Fibroblast of the aortic adventitia (primary cell): ENCODE measurements at regions not wholly inside any gene's neighbourhood (a gene's known extent, or its start where the extent isn't known, plus 50 kb on each side); places are given as distances from the start of the nearest gene placed in this dataset.

Source experiments
- DNase-seq: peaks from one replicate; pipeline ENCODE4 v3.0.0-alpha.2; 2010; ENCODE audit warnings: low read depth
- H3K4me3 ChIP-seq: 2 replicates; pipeline ENCODE4 v1.5.1; 2011; ENCODE audit warnings: low read depth, mild to moderate bottlenecking, control low read depth, low read length, moderate library complexity
- CTCF ChIP-seq: IDR thresholded peaks from 2 replicates; pipeline ENCODE4 v1.5.1; 2011; ENCODE audit warnings: mild to moderate bottlenecking, low read length, control low read depth, inconsistent platforms; ENCODE audit not compliant: insufficient read depth

GRCh38 chr11:32039149-32039548 is 51.7 kb upstream of the RCN1 start:
- TF ChIP-seq CTCF = no peak
- no peak for DNase-seq
- no peak overlapping the region for H3K4me3 ChIP-seq

GRCh38 chr11:32034680-32035079 is 56.2 kb upstream of the RCN1 start:
- TF ChIP-seq CTCF = no peak
- peak; percentile 47 for DNase-seq
- H3K4me3 ChIP-seq = no peak overlapping the region

GRCh38 chr11:32034149-32034548 is 56.7 kb upstream of the RCN1 start:
- H3K4me3 ChIP-seq = no peak overlapping the region
- no peak for TF ChIP-seq CTCF
- DNase-seq = peak; percentile 91

GRCh38 chr11:32033491-32033890 is 57.4 kb upstream of the RCN1 start:
- peak; percentile 20 for DNase-seq
- no peak for TF ChIP-seq CTCF
- no peak overlapping the region for H3K4me3 ChIP-seq

GRCh38 chr11:32033067-32033466 is 57.8 kb upstream of the RCN1 start:
- no peak for TF ChIP-seq CTCF
- H3K4me3 ChIP-seq = no peak overlapping the region
- peak; percentile 39 for DNase-seq

- no peak overlapping the region for H3K4me3 ChIP-seq
- DNase-seq = peak; percentile 28
- no peak for TF ChIP-seq CTCF
Measured at GRCh38 chr11:32032478-32032877, 58.4 kb upstream of the RCN1 start.

- no peak for TF ChIP-seq CTCF
- DNase-seq = no peak
- H3K4me3 ChIP-seq = no peak overlapping the region
Measured at GRCh38 chr11:32032052-32032451, 58.8 kb upstream of the RCN1 start.
